Posterior cingulate gyrus (tissue), 11 donors: ENCODE measurements at regions not wholly inside any gene's neighbourhood (a gene's known extent, or its start where the extent isn't known, plus 50 kb on each side); places are given as distances from the start of the nearest gene placed in this dataset.

Experiments
- DNase-seq, 10 donors: peaks; one replicate each; pipeline versions ENCODE4 v3.0.0 to v3.0.0-alpha.2; 2020 to 2021; ENCODE audit warnings: mixed read lengths in 3 of 10
- intact Hi-C: fragments of 100-400 bp; cut with DNase I; formaldehyde crosslinking; loops from one replicate; pipeline ENCODE4 v1.15.1; 2023

GRCh38 chr22:27150544-27150941 is 493.2 kb downstream of the MIAT start:
- intact Hi-C loops: no loop called here
- no peak for DNase-seq

GRCh38 chr22:27151407-27151806 is 494.0 kb downstream of the MIAT start:
- intact Hi-C loops: no loop called here
- DNase-seq: no peak

- intact Hi-C loops: no loop called here
- no peak for DNase-seq
Observed at GRCh38 chr22:27152033-27152432, 494.6 kb downstream of the MIAT start.

GRCh38 chr22:27152883-27153282 is 495.5 kb downstream of the MIAT start:
- intact Hi-C loops: no loop called here
- DNase-seq: no peak

- intact Hi-C loops: no loop called here
- DNase-seq: no peak
Observed at GRCh38 chr22:27153386-27153785, 496.0 kb downstream of the MIAT start.

GRCh38 chr22:27154717-27155116 is 497.3 kb downstream of the MIAT start:
- intact Hi-C loops: no loop called here
- DNase-seq: no peak

GRCh38 chr22:27156821-27157489 is 499.6 kb downstream of the MIAT start:
- intact Hi-C loops: no loop called here
- no peak for DNase-seq

- intact Hi-C loops: no loop called here
- no peak for DNase-seq
Observed at GRCh38 chr22:27157666-27158370, 500.4 kb downstream of the MIAT start.

GRCh38 chr22:27159016-27159415 is 501.6 kb downstream of the MIAT start:
- intact Hi-C loops: no loop called here
- no peak for DNase-seq

GRCh38 chr22:27159716-27160295 is 502.4 kb downstream of the MIAT start:
- intact Hi-C loops: no loop called here

GRCh38 chr22:27163162-27164137 is 506.1 kb downstream of the MIAT start:
- intact Hi-C loops: no loop called here

More at GRCh38 chr22:27159716-27160295, 502.4 kb downstream of the MIAT start:
- DNase-seq: no peak

GRCh38 chr22:27164781-27165503 is 507.6 kb downstream of the MIAT start:
- DNase-seq: no peak
- intact Hi-C loops: no loop called here

More at GRCh38 chr22:27163162-27164137, 506.1 kb downstream of the MIAT start:
- no peak for DNase-seq

GRCh38 chr22:27168681-27169080 is 511.3 kb downstream of the MIAT start:
- DNase-seq: no peak
- intact Hi-C loops: no loop called here

- intact Hi-C loops: no loop called here
- DNase-seq: no peak
Observed at GRCh38 chr22:27170491-27170890, 513.1 kb downstream of the MIAT start.

- intact Hi-C loops: no loop called here
- DNase-seq: no peak
Observed at GRCh38 chr22:27171212-27171611, 513.8 kb downstream of the MIAT start.

- intact Hi-C loops: no loop called here
- no peak for DNase-seq
Observed at GRCh38 chr22:27173530-27173929, 516.1 kb downstream of the MIAT start.

- DNase-seq: no peak
- intact Hi-C loops: no loop called here
Observed at GRCh38 chr22:27175021-27175838, 517.8 kb downstream of the MIAT start.

GRCh38 chr22:27175974-27176373 is 518.6 kb downstream of the MIAT start:
- intact Hi-C loops: no loop called here

GRCh38 chr22:27179161-27179560 is 521.8 kb downstream of the MIAT start:
- no peak for DNase-seq
- intact Hi-C loops: no loop called here

More at GRCh38 chr22:27175974-27176373, 518.6 kb downstream of the MIAT start:
- no peak for DNase-seq
